GM19397 (cell line): ENCODE measurements at regions not wholly inside any gene's neighbourhood (a gene's known extent, or its start where the extent isn't known, plus 50 kb on each side); places are given as distances from the start of the nearest gene placed in this dataset.

ENCODE experiments used
- ATAC-seq: cut with Tn5 transposase; IDR thresholded peaks from one replicate; pipeline ENCODE4 v1.9.1; 2021; ENCODE audit warnings: mild to moderate bottlenecking, moderate library complexity; ENCODE audit not compliant: unreplicated experiment

GRCh38 chr1:187234706-187235105 lies 406.0 kb downstream of the PLA2G4A start:
- no peak for ATAC-seq

- ATAC-seq = no peak
These were observed 407.4 kb downstream of the PLA2G4A start for GRCh38 chr1:187236199-187236598.

DNA sequence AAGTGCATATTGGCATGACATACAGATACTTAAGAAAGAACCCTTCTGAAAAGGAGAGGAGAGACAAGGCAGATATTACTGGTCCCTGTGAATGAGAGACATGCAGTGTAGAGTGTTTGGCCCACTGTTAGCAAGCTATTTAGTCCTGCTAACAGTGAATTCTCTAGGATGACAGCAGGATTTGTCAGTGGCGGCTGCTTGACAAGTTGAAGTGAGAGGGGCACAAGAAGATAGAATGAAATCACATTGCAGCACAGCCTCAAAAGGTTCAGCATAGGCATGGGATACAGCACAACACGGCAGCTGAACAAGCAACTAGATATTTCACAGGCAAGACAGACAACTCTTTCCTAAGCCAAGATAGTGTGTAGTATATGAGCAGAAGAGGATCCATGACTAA lies 407.9 kb downstream of the PLA2G4A start:
- ATAC-seq = no peak

- no peak for ATAC-seq
These were observed 408.8 kb downstream of the PLA2G4A start for GRCh38 chr1:187237542-187237941.

- no peak for ATAC-seq
These were observed 413.2 kb downstream of the PLA2G4A start for GRCh38 chr1:187241971-187242370.

DNA sequence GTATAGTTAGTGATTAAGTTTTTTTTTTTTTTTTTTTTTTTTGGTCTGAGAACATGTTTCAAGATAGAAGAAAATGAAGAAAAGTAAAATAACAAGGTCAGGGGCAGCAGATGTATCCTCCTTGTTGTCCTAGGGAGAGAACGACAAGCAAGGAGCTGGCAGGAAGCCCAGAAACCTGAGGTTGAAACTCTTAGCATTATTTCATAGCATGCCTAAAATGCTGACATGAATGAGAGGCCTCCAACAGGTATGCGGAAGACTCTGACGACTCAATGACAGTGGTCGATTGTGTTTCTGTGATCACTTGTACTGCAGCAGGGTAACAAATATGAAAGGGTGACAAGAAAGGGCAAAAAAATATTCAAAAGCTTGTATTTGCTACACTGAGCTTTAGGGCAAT lies 415.9 kb downstream of the PLA2G4A start:
- no peak for ATAC-seq

- ATAC-seq = no peak
These were observed 416.5 kb downstream of the PLA2G4A start for GRCh38 chr1:187245201-187245600.

DNA sequence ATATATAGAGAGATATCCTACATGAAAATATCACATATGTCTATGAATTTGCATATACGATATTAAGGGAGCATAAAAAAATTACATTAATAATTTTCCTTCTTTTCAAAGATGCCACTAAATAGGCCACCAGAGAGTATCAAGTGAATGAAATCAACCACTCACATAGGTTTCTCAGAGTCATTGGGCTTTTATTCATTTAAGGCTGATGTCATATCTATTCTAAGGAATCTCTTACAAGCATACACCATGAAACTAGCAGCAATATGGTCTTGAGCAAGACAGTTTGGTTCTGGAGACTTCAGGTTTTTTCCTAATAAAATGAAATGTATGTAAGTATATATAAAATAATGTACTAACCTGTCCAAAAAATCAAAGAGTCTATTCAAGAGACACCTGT lies 420.4 kb downstream of the PLA2G4A start:
- no peak for ATAC-seq

DNA sequence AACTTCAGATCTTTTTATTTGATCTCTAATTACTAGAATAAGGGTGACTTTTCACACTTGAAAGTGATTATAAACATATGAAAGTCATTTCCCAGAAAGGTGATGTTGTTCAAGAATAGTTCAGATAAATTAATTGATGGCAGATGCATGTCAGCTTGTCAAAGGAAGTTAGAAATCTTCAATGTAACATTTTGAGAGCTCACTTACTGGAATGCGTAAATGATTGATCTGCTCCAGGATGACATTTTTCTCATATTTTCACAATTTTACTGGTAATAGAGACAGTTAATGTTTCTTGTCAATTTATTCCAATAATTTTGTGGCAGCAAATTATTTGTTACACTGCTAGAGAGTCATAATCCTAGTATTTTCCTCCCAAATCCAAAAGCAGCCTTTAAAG lies 424.2 kb downstream of the PLA2G4A start:
- ATAC-seq = no peak

DNA sequence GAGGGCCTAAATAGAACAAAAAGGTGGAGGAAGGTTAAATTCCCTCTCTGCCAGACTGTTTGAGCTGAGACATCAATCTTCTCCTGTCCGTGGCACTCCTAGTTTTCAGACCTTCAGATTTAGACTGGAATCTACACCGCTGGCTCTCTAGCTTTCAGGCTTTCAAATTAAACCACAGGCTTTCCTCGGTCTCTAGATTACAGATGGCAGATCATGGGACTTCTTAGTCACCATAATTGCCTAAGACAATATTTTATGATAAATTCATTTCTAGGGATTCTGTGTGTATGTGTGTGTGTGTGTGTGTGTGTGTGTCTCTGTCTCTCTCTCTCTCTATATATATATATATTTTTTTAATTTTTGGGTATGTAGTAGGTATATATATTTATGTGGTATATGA lies 428.7 kb downstream of the PLA2G4A start:
- ATAC-seq = no peak

DNA sequence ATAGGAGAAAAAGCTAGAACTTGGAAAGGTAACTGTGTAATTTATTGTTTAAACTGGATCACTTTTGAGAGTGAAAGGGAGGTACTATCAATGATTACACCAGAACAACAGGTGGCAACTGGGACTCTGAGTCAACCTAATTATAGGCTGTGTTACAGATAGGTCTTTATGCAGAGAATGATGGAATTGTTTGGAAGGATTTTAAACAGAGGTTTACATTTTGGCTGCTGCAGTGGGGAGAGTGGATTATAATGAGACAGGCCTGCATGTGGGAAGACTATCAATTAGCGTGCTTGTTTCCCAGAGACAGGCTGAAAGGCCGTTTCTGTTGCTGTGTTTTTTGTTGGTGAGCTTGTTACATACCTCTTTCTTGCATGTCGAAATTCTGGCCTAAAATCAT lies 432.9 kb downstream of the PLA2G4A start:
- no peak for ATAC-seq

DNA sequence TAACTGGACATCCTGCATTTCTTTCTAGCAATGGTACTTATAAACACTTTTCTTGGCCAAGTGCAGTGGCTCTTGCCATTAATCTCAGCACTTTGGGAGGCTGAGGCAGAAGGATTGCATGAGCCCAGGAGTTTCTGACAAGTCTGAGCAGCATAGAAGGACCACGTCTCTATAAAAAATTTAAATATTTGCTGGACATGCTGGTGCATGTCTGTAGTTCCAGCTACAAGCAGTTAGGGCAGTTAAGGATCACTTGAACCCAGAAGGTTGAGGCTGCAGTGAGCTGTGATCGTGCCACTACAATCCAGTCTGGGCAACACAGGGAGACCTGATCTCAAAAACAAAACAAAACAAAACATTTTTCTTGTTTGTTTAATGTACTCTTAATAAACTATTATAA lies 434.0 kb downstream of the PLA2G4A start:
- no peak for ATAC-seq

GRCh38 chr1:187264995-187265602 lies 436.4 kb downstream of the PLA2G4A start:
- ATAC-seq = no peak

DNA sequence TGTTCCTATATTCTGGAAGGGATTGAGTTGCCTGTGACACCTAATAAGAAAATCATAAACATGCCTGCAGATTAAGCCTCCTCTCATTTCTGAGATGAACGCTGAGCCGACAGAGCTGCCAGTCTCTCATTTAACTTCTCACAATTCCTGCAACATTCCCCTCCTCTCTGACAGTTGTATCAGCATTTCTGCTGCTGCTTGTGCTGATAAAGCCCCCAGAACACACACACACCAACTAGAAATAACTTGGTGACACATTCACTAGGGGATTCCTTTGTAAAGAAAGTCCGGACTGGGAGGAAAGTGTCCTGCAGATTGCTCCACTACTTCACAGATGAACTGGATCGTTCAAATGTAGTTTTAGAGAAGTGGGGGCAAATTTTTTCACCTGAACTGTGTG lies 437.3 kb downstream of the PLA2G4A start:
- no peak for ATAC-seq

- no peak for ATAC-seq
These were observed 439.1 kb downstream of the PLA2G4A start for GRCh38 chr1:187267827-187268226.

DNA sequence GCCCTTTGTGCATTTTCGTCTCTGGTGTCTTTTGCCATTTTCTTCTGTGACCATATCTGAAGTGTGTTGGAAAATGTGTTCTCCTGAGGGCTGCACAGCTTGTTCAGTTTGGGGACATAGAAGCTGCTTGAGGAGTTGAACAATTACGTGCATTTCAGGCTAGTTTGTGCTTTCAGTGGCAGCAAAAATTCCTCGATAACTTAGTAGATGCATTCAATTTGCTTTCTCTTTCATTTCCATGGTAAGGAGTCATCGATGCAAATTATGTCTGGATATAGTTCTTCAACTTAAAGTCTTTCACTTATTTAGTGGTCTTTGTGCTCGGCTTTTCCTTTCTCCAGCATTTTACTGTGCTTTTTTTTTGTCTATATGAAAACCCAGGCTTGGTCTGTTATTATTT lies 441.5 kb downstream of the PLA2G4A start:
- no peak for ATAC-seq

- ATAC-seq = no peak
These were observed 446.6 kb downstream of the PLA2G4A start for GRCh38 chr1:187275346-187275745.

GRCh38 chr1:187275985-187276575 lies 447.3 kb downstream of the PLA2G4A start:
- no peak for ATAC-seq

DNA sequence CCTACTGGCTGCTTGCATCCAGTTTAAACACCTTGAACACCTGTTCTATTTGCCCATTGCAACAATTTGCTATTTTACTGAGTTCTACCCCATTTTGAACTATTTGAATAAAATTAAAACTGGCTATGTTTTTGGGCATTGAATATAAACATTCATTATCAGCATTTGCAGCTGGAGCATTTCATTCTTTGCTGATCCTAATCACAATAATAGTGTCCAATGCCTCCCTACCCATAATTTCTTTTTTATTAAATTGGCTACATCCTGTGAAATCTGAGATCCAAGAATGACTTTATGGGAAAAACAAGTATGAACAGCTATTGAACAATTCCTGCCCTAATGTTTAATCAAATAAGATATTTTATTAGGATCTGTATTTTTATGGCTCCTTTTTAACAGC lies 447.9 kb downstream of the PLA2G4A start:
- no peak for ATAC-seq

DNA sequence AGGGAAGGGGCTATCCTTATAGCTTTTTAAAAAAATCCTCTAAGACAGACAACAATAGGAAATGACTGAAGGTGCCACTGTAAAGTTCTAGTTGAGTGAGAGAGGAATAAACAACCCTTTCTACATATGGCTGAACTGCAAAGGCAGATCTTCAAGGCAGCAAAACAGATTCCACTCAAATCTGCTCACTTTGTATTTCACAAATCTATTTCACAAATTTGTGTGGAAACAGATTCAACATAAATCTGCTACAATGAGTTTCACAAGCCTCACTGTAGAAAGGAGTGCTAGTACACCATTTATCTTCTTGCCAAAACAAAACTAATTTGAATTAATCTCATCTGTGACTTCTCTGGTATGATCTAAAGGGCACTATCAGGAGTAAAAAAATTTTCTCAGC lies 451.3 kb downstream of the PLA2G4A start:
- no peak for ATAC-seq

GRCh38 chr1:187281085-187281484 lies 452.3 kb downstream of the PLA2G4A start:
- no peak for ATAC-seq

- ATAC-seq = no peak
These were observed 455.2 kb downstream of the PLA2G4A start for GRCh38 chr1:187283984-187284383.
